Right hindlimb (tissue), 1 donor: ENCODE measurements at regions not wholly inside any gene's neighbourhood (a gene's known extent, or its start where the extent isn't known, plus 50 kb on each side); places are given as distances from the start of the nearest gene placed in this dataset.
"Not testable (repeated sequence)": the region's sequence is repeated elsewhere in the genome, so short reads cannot be mapped to it uniquely, and the experiment has no call there.

Experiments used
- DNase-seq: peaks from one replicate; pipeline ENCODE4 v3.0.0-alpha.2; 2018

DNA sequence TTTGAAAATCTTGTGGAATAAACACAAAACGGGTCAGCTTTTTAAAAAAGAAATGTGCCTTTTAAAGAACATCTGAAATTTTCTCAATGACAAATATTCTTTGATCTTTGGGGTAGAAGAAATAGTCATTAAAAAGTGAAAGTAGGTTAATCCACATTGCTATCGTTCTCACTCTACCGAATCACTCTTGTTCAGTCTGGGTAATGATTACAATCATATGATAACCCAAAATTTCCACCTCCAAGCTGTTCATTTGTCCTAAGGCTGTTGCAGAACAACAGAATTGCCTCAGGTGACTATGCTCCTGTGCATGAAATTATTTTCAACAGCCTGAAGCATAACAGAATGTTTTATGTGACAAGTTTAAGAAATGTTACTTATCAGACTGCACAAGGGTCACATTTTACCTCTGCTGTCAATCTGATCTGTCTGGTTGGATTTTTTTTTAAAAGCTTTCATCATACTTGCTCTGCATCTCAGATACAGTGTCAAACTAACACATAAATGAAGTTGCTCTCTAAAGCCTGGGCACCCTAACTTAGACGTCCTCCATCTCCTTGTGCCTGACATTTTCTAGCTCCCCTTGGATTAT, 227.3 kb downstream of the LURAP1L start:
- no peak for DNase-seq

DNA sequence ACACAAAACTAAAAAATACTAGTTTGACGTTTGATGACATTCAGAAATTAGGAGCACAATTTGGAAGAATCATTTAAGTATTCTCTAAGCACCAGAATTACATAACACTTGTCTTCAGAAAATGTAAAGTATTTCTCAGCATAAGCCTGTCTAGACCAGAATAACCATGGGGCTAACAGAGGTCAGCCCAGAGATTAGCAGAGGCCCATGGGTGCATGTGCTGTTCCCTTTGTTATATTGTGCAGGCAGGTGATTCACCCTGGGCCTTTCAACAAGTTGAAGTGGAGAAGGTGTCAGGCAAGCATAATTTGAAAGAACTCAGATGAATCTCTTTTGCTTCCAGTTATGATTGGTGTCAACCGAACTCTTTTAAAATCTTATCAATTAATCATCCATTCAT, 227.9 kb downstream of the LURAP1L start:
- DNase-seq, result no peak

DNA sequence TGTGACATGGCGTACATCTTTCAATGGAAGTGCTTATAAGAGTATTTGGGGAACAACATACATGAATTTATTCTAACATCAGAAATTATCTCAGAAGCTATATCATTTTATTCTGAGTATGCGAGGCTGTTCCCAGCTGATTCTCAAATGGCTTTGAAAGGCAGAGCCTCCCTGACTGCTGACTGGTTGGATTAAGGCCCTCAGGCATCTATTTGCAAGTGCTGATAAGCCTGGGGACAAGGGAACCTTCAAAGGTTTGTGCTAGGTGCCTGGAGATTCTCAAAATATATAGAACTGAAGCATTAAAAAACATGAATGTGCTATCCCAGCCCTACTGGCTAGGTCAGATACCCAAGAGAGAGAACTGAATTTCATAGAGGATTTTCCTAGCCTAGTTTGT, 235.1 kb downstream of the LURAP1L start:
- no peak for DNase-seq

DNA sequence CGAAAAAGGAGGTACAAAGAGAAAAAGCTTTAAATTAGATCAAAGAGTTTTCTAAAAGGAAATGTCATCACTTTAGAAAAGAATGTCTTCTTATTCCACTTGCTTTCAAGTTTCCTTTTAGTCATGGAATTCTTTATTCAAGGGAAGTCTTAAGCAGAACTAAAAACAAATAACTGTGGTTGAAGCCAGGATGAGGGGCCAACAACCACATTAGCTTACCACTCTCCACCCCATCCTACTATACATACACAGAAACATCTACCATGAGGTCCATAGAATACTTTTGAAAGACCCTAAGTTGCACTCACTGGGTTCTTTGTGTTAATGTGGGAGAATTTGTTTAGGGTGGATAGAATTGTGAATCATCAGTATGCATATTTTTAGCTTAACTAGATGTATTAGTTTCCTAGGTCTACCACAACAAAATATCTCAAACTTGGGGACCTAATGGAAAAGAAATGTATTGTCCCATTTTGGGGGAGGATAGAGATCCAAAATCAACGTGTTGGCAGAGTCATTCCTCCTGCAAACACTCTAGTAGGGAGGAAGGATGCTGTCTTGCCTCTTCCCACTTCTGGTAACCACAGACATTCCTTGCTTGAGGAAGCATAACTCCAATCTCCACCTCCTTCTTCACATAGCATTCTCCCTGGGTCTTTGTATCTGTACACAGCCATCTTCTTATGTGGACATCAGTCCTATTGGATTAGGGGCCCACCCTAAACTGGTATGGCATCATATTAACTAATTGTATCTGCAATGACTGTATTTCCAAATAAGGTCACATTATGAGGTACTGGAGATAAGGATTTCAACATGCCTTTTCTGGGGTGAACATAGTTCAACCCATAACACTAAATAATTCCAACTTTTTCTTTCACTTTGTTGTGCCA, 239.4 kb downstream of the LURAP1L start:
- DNase-seq, result no peak

DNA sequence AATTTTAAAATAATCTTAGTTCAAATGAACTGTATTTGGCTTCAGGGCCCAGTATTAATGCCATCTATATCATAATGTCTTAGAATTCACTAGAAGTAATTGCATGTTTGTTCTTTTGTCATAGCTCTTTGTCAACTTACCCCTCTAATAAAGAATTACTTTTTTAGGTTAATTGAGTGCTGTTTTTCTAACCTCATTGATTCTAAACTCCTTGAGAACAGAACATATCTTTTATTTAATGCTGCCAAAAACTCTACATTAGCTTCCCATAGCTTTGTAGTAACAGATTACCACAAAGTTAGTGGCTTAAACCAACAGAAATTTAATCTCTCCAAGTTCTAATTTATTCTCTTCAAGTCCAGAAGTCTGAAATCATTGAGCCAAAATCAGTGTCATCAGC, 242.4 kb downstream of the LURAP1L start:
- no peak for DNase-seq

DNA sequence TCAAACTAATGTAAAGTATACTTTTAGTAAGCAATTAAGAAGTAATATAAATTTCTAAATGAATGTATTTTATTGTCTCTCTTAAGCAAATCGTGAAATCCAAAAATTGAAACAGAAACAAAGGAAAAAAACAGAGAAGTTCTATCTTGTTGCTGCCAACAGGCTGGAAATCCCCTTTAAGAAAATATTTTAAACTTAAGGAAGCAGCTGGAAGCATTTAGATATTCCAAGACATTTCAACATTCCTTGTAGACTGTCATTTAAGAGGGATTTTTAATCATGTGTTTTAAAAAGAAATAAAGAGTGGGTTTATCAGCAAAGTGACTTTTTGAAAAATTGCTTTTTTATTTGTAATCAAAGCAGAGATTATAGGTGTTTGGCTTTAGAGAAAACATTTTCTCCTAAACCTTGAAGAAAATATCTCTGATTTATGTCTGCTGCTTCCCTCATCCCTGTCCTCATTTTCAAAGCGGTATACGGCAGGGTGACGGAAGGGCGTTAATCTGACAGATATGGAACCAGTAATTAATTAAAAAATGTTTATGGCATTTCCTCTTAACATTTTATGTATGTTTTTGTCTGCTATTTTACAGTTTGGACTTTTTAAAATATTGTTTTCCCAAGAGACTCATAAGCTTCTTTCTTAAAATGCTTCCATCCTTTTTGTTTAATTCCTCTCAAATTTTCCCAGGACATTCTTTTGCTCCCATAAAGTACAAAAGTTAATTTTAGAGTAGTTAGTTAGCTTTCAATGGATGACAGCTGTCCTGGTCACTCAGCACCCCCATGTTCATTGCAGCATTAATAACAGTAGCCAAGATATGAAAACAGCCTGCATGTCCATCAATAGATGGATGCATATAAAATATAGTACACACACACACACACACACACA, 245.6 kb downstream of the LURAP1L start:
- DNase-seq, result no peak

DNA sequence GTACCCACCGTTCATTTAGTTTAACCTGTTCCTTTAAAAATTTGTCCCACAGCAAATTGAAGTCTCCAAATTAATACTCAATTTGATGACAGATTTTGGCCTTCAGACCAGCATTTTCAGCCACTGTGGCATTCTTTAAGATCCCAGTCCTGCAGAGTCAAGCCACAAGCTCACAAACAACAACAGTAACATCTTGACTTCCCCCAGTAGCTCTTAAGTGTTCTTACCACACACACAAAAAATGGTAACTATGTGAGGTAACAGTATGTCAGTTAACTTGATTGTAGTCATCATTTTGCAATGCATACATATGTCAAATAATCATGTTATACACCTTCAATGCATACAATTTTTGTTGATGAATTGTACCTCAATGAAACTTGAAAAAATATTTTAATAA, 247.9 kb downstream of the LURAP1L start:
- DNase-seq, result no peak

DNA sequence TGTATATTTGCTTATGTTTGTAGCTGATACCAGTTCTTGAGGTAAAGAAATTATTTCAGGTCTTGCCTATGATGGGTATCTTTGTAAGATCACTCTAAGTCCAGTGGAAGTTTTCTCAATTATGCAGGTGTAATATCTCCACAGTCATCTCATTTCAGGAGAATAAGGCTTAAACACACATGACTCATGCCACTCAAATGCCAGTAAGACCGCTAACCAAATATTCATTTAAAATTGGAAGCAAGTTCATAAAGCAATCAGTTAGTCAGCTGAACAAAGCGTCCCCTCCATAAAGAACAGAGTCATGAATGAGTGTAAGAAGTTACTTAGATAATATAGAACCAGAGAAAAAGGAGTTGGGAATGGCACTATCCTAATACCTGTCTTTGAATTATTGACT, 248.7 kb downstream of the LURAP1L start:
- no peak for DNase-seq

DNA sequence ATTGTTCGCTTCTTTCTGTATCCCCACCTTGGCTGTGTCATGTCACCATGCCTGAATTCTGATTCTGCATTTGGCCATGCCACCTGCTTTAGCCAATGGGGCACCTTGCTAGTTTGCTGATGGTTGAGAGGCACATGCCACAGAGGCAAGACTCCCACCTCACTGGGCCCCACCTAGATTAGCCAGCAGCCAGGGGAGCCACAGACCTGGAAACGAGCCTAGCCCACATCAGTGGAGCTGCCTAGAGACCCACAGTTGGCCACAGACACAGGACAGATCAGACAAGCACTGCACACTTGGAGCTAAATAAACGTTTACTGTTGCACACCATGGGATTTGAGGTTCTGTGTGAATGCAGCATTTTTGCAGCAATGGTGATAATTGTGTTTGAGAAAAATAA, 252.1 kb downstream of the LURAP1L start:
- no peak for DNase-seq

DNA sequence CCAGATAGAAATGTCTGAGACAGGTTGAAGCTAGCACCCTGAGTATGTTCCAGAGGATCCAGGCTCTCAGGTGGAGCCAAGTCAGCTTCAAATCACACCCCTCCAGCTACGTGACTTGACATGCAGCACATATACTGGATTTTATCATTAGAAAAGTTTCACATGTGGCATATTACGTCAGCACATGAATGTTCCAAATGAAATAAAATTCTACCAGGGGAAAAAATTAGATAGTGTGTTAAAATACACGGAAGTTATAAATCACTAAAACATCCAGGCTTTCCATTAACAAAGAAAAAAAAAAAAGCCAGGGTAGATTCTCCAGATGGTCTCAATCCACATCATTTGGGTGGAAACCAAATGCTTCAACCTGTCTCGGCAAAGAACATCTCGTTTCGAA, 251.6 kb downstream of the MPDZ start:
- no peak for DNase-seq

DNA sequence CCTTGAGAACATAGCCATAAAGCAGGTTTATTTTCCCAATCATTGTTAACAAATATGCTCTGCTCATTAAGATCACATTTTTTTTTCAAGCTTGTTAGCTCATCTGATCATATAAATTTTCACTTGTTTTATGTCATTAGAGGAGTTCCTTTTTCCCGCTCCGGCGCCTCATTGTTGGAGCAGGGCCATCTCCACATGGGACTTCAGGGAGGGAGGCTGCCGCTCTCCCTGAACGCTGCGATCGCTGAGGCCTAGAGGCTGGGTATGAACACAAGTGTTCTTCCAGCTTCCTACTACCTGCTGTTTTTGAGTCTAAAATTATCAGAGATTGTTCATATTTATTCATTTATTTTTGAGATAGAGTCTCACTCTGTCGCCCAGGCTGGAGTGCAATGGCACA, 246.9 kb downstream of the MPDZ start:
- peak; percentile 21 for DNase-seq

DNA sequence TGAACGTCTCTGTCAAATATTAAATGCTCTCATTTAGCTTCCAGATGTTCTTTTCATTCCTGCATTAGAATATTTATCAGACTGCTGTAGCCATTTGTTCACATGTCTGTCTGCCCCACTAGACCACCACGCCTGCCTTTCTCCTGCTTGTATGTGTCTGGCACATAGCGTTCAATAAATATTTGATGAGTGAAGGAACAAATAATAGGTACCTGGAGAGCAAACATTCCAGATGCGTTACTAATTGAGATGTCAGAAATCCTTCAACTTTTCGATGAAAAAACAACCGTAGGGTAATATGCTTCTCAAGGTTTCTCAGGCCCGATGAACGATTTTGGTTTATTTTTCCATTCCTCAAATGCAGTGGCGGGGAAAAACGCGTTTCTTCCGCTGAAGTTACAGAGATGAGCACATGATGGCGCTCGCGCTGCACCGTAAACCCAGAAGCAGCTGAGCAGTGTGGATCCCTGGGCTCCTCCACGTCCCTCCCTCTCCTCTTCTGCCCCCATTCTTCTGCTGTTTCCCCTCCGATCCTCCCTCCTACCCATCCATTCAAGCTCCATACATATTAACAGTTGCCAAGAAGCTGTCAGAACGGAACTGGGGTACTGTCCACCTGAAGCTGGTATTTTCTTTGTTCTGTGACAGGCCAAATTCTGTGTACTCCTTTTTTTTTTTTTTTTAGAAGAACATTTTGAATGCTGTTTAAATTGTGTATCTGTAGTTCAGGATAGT, 245.4 kb downstream of the MPDZ start:
- peak; percentile 85 for DNase-seq

DNA sequence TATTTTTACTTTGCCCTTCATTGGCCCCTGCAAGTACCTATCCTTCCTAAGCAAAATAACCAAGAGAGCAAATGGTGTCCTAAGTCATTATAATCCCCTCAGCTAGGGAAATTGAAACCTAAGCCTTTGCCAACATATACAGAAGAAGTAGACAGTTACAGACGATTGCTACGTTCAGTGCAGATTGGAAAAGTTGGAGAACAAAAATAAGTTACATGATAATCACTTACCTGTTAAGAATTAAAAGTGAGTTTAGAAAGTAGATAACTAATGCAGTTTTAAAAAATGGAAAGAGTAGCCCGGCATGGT, 244.8 kb downstream of the MPDZ start:
- DNase-seq, result no peak

DNA sequence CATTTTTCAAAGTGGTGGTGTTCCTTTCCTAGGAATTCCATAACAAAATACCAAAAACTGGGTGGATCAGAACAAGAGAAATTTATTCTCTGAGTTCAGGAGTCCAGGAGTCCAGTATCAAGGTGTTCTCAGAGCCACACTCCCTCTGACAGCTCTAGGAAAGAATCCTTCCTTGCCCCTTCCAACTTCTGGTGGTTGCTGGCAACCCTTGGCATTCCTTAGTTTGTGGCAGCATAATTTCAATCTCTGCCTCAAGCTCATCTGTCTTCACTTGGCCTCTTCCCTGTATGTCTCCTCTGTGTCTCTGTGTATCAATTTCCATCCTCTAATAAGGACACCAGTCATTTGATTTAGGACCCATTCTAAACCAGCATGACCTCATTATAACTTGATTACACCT, 243.7 kb downstream of the MPDZ start:
- no peak for DNase-seq

DNA sequence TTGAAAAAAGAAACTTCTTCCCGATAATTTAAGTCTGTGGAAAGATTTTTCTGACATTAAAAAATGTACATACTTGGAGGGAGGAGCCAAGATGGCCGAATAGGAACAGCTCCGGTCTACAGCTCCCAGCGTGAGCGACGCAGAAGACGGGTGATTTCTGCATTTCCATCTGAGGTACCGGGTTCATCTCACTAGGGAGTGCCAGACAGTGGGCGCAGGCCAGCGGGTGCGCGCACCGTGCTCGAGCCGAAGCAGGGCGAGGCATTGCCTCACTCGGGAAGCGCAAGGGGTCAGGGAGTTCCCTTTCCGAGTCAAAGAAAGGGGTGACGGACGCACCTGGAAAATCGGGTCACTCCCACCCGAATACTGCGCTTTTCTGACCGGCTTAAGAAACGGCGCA, 241.7 kb downstream of the MPDZ start:
- DNase-seq, result not testable (repeated sequence)

DNA sequence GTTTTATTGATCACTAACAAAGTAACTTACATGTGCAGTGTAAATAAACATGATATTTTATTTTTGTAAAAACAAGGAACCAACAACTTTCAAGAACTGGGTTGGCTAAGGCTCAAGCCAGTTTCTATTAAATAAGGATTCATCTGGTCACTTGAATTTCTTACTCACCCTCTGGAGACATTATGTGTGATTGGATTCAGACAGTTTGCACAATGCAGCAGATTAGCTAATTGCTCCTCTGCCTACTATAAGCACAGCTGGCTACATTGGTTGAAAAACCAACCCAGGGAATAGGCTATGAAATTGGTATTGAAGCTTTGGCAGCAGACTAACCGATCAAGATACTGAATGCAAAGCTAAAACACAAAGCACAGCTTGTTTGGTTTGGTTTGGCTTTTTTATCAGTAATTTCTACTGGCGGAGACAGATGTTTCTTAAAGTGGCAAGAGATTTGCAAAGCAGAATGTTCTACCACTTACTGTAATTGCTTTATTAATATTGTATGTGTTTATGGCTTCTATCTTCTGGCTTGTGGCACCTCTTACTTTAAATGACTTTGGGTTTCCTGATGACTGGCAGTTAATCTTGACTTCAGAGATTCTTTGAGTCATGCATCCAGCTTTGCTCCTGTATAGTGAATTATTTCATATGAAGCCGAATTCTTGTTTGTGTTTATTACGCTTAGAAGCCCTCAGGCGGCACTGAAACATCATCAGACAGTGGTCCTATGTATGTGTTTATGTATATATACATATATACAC, 231.5 kb downstream of the MPDZ start:
- no peak for DNase-seq

DNA sequence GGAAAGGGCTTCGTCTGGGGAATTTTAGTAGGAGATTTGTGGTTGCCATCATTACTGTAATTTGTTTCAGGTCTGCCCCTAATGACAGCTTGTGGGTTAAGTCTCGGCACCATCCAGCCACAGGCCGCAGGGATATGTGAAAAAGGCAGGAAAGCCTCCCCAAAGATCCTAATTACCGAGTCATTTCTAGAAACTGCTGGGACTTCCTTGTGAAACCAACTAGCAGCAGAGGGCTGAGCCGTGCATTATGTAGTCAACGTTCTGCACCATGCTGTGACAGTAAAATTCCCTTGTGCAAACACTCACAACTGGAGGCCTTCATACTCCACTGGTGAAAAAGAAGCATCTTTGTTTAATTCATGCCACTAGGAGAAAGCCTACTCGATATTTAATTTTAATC, 230.3 kb downstream of the MPDZ start:
- DNase-seq, result peak; percentile 34

DNA sequence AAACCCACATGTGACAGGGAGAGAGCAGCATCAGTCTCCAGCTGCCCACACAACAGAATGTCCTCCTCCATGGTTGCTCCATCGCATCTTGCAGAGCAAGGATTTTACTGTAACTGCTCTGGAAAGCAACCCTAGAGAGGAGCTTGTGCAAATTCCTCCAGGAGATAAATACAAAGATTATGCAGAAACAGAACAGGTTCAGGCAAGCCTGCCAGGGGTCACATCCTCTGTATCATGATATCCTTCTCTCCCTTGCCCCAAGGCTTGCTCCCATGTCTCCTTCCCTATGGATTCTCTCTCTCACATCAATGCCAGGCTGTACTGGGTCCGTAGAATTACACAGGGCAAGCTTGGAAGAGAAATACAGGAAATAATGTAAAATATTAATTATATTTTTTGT, 226.0 kb downstream of the MPDZ start:
- no peak for DNase-seq

DNA sequence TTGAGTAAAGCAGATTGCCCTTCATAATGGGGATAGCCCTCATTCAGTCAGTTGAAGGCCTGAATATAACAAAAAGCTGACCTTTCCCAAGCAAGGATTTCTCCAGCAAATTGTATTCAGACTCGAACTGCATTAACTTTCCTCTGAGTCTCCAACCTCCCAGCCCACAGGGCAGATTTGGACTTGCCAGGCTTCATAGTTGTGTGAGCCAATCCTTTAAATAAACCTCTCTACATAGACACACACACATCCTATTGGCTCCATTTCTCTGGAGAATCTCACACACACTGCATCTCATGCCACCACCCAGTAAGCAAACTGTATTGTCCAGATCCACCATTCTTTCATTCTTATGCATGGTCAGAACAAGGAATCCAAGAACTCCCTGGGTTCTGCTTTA, 225.1 kb downstream of the MPDZ start:
- DNase-seq, result no peak
